Right lobe of liver (tissue), 4 donors: ENCODE measurements at regions not wholly inside any gene's neighbourhood (a gene's known extent, or its start where the extent isn't known, plus 50 kb on each side); places are given as distances from the start of the nearest gene placed in this dataset.

Experiments used
- POLR2A ChIP-seq: fragments of 450-650 bp; IDR thresholded peaks from one replicate; pipeline ENCODE4 v1.6.1; 2017; ENCODE audit warnings: antibody characterized with exemption, mild to moderate bottlenecking
- TF ChIP-seq, protein P1 (sequence below), 4 donors: fragments of 200-600 bp in 3 of 4; fragments of 450-650 bp in 1 of 4; IDR thresholded peaks; one replicate each; pipeline versions ENCODE4 v1.5.1 to v1.8.0; 2016 to 2022; ENCODE audit warnings: antibody characterized with exemption in 4 of 4, mild to moderate bottlenecking in 2 of 4
- donor health status: DM: no; HTN: no; CAD: no.
- donor health status: DM: no; HTN: no; CAD: no.
- donor health status: DM: no; HTN: yes; CAD: no.

DNA sequence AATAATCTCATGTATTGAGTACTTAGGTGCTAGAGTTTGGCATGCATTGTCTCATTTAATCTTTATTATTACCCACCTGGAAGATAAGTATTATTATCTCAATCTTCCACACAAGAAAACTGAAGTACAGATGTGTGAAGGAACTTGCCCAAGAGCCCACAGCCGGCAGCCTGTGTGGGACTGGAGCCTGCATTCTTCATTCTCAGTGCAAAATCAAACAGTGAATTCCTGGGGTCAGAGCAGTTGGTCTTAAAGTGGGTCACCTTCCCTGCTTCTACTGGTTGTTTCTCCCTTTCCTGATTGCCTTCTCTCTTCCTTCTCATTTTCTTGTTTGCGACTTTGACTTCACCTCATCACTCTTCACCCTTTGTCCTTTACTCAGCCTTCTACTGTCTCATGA, 144.7 kb upstream of the LYZL1 start:
- TF ChIP-seq, protein P1, sequence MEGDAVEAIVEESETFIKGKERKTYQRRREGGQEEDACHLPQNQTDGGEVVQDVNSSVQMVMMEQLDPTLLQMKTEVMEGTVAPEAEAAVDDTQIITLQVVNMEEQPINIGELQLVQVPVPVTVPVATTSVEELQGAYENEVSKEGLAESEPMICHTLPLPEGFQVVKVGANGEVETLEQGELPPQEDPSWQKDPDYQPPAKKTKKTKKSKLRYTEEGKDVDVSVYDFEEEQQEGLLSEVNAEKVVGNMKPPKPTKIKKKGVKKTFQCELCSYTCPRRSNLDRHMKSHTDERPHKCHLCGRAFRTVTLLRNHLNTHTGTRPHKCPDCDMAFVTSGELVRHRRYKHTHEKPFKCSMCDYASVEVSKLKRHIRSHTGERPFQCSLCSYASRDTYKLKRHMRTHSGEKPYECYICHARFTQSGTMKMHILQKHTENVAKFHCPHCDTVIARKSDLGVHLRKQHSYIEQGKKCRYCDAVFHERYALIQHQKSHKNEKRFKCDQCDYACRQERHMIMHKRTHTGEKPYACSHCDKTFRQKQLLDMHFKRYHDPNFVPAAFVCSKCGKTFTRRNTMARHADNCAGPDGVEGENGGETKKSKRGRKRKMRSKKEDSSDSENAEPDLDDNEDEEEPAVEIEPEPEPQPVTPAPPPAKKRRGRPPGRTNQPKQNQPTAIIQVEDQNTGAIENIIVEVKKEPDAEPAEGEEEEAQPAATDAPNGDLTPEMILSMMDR (IDR thresholded peaks at IDR 0.05) = no peak
- no peak for TF ChIP-seq POLR2A
